CD8-positive, alpha-beta memory T cell (primary cell): ENCODE measurements at regions not wholly inside any gene's neighbourhood (a gene's known extent, or its start where the extent isn't known, plus 50 kb on each side); places are given as distances from the start of the nearest gene placed in this dataset.
"Not testable (repeated sequence)": the region's sequence is repeated elsewhere in the genome, so short reads cannot be mapped to it uniquely, and the experiment has no call there.

ENCODE experiments used
- CTCF ChIA-PET: fragments of 350-600 bp; sonication (Branson Sonifier 250); formaldehyde crosslinking; loops from one replicate; lab custom pipeline; 2021; ENCODE audit warnings: antibody characterized with exemption; lab: Charles Lee
- POLR2A ChIA-PET: fragments of 350-600 bp; sonication (Branson Sonifier 250); formaldehyde crosslinking; loops from one replicate; lab custom pipeline; 2021; ENCODE audit warnings: antibody characterized with exemption; lab: Charles Lee
- DNase-seq, 5 donors: peaks; one replicate each; pipeline versions ENCODE4 v3.0.0 to v3.0.0-alpha.2; 2020 to 2022; ENCODE audit warnings: mixed read lengths in 1 of 5
- H3K27ac ChIP-seq: one replicate; pipeline ENCODE4 v1.7.0; 2013; ENCODE audit warnings: low read depth, mild to moderate bottlenecking, low read length, moderate library complexity
- H3K27me3 ChIP-seq: 2 replicates; pipeline ENCODE4 v1.7.0; 2013; ENCODE audit warnings: low read length, mild to moderate bottlenecking; ENCODE audit not compliant: insufficient read depth, poor library complexity, severe bottlenecking
- H3K36me3 ChIP-seq: 2 replicates; pipeline ENCODE4 v1.7.0; 2013; ENCODE audit warnings: mild to moderate bottlenecking, low read length, moderate library complexity; ENCODE audit not compliant: insufficient read depth
- H3K4me1 ChIP-seq: 2 replicates; pipeline ENCODE4 v1.7.0; 2013; ENCODE audit warnings: mild to moderate bottlenecking, low read length, moderate library complexity; ENCODE audit not compliant: insufficient read depth
- H3K4me3 ChIP-seq: 2 replicates; pipeline ENCODE4 v1.7.0; 2013; ENCODE audit warnings: mild to moderate bottlenecking, low read length
- H3K9me3 ChIP-seq: 2 replicates; pipeline ENCODE4 v1.7.0; 2013; ENCODE audit warnings: mild to moderate bottlenecking, low read length
- H3K27ac Mint-ChIP-seq, 8 donors: one replicate each; pipeline ENCODE4 v1.8.0; 2020 to 2021; ENCODE audit warnings: mixed read lengths in 8 of 8, mild to moderate bottlenecking in 6 of 8, inconsistent platforms in 3 of 8, moderate library complexity in 3 of 8
- H3K27me3 Mint-ChIP-seq, 2 donors: one replicate each; pipeline ENCODE4 v1.8.0; 2020 to 2021; ENCODE audit warnings: mixed read lengths in 2 of 2, mild to moderate bottlenecking in 1 of 2, moderate library complexity in 1 of 2
- H3K36me3 Mint-ChIP-seq, 3 donors: one replicate each; pipeline ENCODE4 v1.8.0; 2020 to 2021; ENCODE audit warnings: mixed read lengths in 3 of 3, inconsistent platforms in 1 of 3, mild to moderate bottlenecking in 1 of 3
- H3K4me1 Mint-ChIP-seq, 3 donors: one replicate each; pipeline ENCODE4 v1.8.0; 2020 to 2021; ENCODE audit warnings: mixed read lengths in 3 of 3, inconsistent platforms in 1 of 3, mild to moderate bottlenecking in 1 of 3
- H3K4me3 Mint-ChIP-seq, 7 donors: one replicate each; pipeline ENCODE4 v1.8.0; 2020 to 2021; ENCODE audit warnings: mixed read lengths in 7 of 7, mild to moderate bottlenecking in 6 of 7, moderate library complexity in 4 of 7, inconsistent platforms in 2 of 7
- H3K9me3 Mint-ChIP-seq, 5 donors: one replicate each; pipeline ENCODE4 v1.8.0; 2020 to 2022; ENCODE audit warnings: mixed read lengths in 5 of 5, mild to moderate bottlenecking in 3 of 5, moderate library complexity in 2 of 5, inconsistent platforms in 1 of 5

DNA sequence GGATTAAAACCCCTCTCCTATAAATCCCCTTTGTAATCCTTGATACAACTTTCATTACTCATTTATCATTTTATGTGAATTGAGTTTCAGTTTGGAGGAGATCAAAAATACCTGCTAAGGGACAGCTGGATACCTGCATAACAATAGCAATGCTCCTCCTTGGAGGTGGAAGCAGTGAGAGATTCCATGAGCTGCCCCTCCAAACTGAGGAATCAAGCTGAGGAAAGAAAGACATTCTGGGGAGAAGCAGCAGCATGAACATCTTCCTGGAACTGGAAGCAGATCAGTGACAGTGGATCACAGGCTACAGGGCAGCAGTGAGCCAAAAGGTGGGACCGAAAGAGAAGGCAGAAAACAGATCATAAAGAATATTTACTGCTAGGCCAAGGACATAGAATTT, 199.8 kb upstream of the CNKSR2 start:
- Mint-ChIP-seq H3K9me3 (no peaks in the 10 kb centered on the region), H3K4me3 (no peak overlapping the region), H3K4me1 (no peaks in the 10 kb centered on the region), H3K27ac (no peak overlapping the region), H3K27me3 (no peaks in the 10 kb centered on the region), H3K36me3 (no peaks in the 10 kb centered on the region)
- Histone ChIP-seq H3K9me3 (no peaks in the 10 kb centered on the region), H3K36me3 (no peaks in the 10 kb centered on the region), H3K27ac (no peak overlapping the region), H3K4me1 (no peaks in the 10 kb centered on the region), H3K27me3 (no peaks in the 10 kb centered on the region), H3K4me3 (no peak overlapping the region)
- no peak for DNase-seq
- ChIA-PET CTCF (no interaction called here), POLR2A (no interaction called here)

- Histone ChIP-seq H3K27ac (no peak overlapping the region), H3K4me1 (no peaks in the 10 kb centered on the region), H3K27me3 (no peaks in the 10 kb centered on the region), H3K36me3 (no peaks in the 10 kb centered on the region), H3K9me3 (no peaks in the 10 kb centered on the region), H3K4me3 (no peak overlapping the region)
- no peak overlapping the region for H3K27ac Mint-ChIP-seq
- no peak for DNase-seq
- H3K9me3 Mint-ChIP-seq = no peaks in the 10 kb centered on the region
- CTCF ChIA-PET = no interaction called here
- no peaks in the 10 kb centered on the region for H3K27me3 Mint-ChIP-seq
- POLR2A ChIA-PET = no interaction called here
- H3K36me3 Mint-ChIP-seq = no peaks in the 10 kb centered on the region
- H3K4me1 Mint-ChIP-seq = no peaks in the 10 kb centered on the region
- H3K4me3 Mint-ChIP-seq = no peak overlapping the region
These were observed 197.2 kb upstream of the CNKSR2 start for GRCh38 chrX:21176921-21177571.

DNA sequence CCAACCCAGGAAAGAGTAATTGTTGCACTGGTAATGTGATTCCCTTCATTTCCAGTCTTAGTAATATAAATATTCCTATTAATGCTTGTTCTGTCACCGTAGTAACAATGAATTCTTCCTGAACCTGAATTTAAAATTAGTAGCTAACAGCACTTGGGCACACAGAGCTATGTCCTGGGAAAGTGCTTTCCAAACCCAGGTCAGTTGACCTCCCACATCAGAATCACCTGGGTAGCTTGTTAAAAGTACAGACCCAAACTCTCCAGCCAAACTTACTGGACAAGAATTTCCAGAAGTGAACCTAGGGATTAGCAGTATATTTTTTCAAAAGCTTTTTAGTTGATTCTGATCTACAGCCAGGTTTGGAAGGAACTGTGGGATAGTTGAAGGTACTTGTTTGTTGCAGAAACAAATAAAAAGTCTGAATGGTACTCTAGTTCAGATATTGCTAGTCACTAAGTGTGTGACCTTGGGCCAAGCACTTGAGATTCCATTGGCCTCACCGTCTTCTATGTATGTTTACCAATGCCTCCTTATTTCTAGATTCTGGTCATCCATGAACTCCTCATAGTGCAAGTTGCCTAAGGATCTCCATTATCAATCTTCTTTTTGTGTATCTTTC, 192.9 kb upstream of the CNKSR2 start:
- Mint-ChIP-seq H3K4me3 (no peak overlapping the region), H3K36me3 (no peaks in the 10 kb centered on the region), H3K27ac (no peak overlapping the region), H3K4me1 (no peaks in the 10 kb centered on the region), H3K9me3 (peaks cover 0 to 4% (median 0%) of the 10 kb centered on the region in 5 donors), H3K27me3 (peaks cover 0 to 2% of the 10 kb centered on the region in 2 donors)
- Histone ChIP-seq H3K9me3 (no peaks in the 10 kb centered on the region), H3K27ac (no peak overlapping the region), H3K4me1 (no peaks in the 10 kb centered on the region), H3K27me3 (no peaks in the 10 kb centered on the region), H3K36me3 (no peaks in the 10 kb centered on the region), H3K4me3 (no peak overlapping the region)
- ChIA-PET POLR2A (no interaction called here), CTCF (no interaction called here)
- DNase-seq = no peak

- H3K27ac Mint-ChIP-seq = no peak overlapping the region
- H3K36me3 Mint-ChIP-seq = no peaks in the 10 kb centered on the region
- Histone ChIP-seq H3K36me3 (no peaks in the 10 kb centered on the region), H3K27ac (no peak overlapping the region), H3K9me3 (no peaks in the 10 kb centered on the region), H3K4me3 (no peak overlapping the region), H3K4me1 (no peaks in the 10 kb centered on the region), H3K27me3 (no peaks in the 10 kb centered on the region)
- CTCF ChIA-PET = no interaction called here
- H3K27me3 Mint-ChIP-seq = peaks cover 0 to 3% of the 10 kb centered on the region in 2 donors
- H3K4me3 Mint-ChIP-seq = no peak overlapping the region
- peaks cover 0 to 8% (median 2%) of the 10 kb centered on the region in 5 donors for H3K9me3 Mint-ChIP-seq
- no peaks in the 10 kb centered on the region for H3K4me1 Mint-ChIP-seq
- DNase-seq = no peak
- POLR2A ChIA-PET = no interaction called here
These were observed 181.0 kb upstream of the CNKSR2 start for GRCh38 chrX:21193196-21193595.

DNA sequence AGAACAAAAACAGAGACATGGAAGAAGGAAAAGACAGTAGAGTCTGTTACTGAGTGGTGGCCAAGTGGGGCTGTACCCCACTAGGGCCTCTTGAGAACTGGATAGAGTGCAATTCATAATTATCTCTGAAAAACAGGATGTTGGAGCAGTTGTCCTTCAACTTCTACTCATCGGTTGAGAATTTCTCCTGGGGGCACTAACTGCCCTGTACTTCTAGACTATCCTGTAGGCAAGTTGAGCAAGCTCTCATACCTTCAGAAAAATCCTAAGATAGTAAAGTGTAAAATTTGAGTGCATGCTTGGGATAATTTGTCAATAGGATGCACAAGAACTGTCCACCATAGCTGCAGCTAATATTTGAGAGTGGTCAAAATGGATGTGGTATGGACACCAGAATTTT, 179.7 kb upstream of the CNKSR2 start:
- Mint-ChIP-seq H3K27me3 (peaks cover 0 to 3% of the 10 kb centered on the region in 2 donors), H3K9me3 (peaks cover 0 to 3% (median 0%) of the 10 kb centered on the region in 5 donors), H3K4me3 (no peak overlapping the region), H3K27ac (no peak overlapping the region), H3K4me1 (no peaks in the 10 kb centered on the region), H3K36me3 (no peaks in the 10 kb centered on the region)
- Histone ChIP-seq H3K27ac (no peak overlapping the region), H3K9me3 (no peaks in the 10 kb centered on the region), H3K4me1 (no peaks in the 10 kb centered on the region), H3K36me3 (no peaks in the 10 kb centered on the region), H3K4me3 (no peak overlapping the region), H3K27me3 (no peaks in the 10 kb centered on the region)
- ChIA-PET POLR2A (no interaction called here), CTCF (no interaction called here)
- no peak for DNase-seq

DNA sequence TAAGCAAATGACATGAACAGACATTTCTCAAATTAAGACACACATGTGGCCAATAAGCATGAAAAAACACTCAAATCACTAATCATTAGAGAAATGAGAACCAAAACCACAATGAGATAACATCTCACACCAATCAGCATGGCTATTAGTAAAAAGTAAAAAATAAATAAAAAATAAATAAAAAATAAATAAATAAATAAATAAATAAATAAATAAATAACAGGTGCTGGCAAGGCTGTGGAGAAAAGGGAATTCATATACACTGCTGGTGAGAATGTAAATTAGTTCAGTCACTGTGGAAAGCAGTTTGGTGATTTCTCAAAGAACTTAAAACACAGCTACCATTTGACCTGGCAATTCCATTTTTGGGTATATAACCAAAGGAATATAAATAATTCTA, 167.1 kb upstream of the CNKSR2 start:
- H3K36me3 ChIP-seq = no peaks in the 10 kb centered on the region
- no peaks in the 10 kb centered on the region for H3K4me1 ChIP-seq
- Mint-ChIP-seq H3K9me3 (peaks cover 0 to 17% (median 3%) of the 10 kb centered on the region in 5 donors), H3K4me3 (no peak overlapping the region), H3K27me3 (peaks cover 0 to 1% of the 10 kb centered on the region in 2 donors), H3K36me3 (no peaks in the 10 kb centered on the region), H3K27ac (no peak overlapping the region), H3K4me1 (no peaks in the 10 kb centered on the region)
- CTCF ChIA-PET = no interaction called here
- POLR2A ChIA-PET = no interaction called here
- no peaks in the 10 kb centered on the region for H3K27me3 ChIP-seq
- no peak overlapping the region for H3K27ac ChIP-seq
- no peak overlapping the region for H3K4me3 ChIP-seq
- DNase-seq = no peak
- no peaks in the 10 kb centered on the region for H3K9me3 ChIP-seq

- peaks cover 0 to 18% (median 5%) of the 10 kb centered on the region in 5 donors for H3K9me3 Mint-ChIP-seq
- CTCF ChIA-PET, H3K27me3 Mint-ChIP-seq, H3K9me3 ChIP-seq, H3K27ac ChIP-seq, H3K36me3 Mint-ChIP-seq, H3K36me3 ChIP-seq, H3K4me3 Mint-ChIP-seq, H3K27ac Mint-ChIP-seq, H3K4me1 ChIP-seq, H3K4me1 Mint-ChIP-seq, H3K27me3 ChIP-seq, POLR2A ChIA-PET, H3K4me3 ChIP-seq, DNase-seq: not testable (repeated sequence)
These were observed 155.0 kb upstream of the CNKSR2 start for GRCh38 chrX:21219208-21219607.

DNA sequence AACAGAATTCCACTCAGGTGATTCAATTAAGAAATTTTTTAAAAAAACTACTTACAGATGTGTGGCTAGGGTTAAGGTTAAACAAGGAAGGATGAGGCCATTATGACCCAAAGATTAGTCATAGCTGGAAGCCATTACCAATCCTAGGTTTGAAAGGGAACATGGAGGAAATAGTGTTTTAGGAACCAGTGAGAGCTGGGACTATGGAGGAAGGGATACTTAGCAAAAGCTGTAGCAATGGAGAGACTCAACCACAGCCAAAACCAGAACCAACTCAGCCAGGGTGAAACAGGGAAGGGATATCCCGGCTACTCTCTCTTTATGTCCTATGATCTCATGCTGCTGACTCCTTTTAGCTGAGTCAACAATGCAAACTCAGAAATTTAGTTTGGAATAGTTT, 148.6 kb upstream of the CNKSR2 start:
- H3K4me3 Mint-ChIP-seq = no peak overlapping the region
- CTCF ChIA-PET = no interaction called here
- peaks cover 0 to 11% (median 4%) of the 10 kb centered on the region in 5 donors for H3K9me3 Mint-ChIP-seq

More for the DNA sequence above, 148.6 kb upstream of the CNKSR2 start:
- Histone ChIP-seq H3K27me3 (no peaks in the 10 kb centered on the region), H3K36me3 (no peaks in the 10 kb centered on the region), H3K9me3 (no peaks in the 10 kb centered on the region), H3K4me3 (no peak overlapping the region), H3K27ac (no peak overlapping the region), H3K4me1 (no peaks in the 10 kb centered on the region)
- POLR2A ChIA-PET = no interaction called here
- H3K4me1 Mint-ChIP-seq = no peaks in the 10 kb centered on the region
- H3K27me3 Mint-ChIP-seq = peaks cover 0 to 1% of the 10 kb centered on the region in 2 donors
- DNase-seq = no peak
- H3K36me3 Mint-ChIP-seq = no peaks in the 10 kb centered on the region
- no peak overlapping the region for H3K27ac Mint-ChIP-seq
